HEK293T (cell line): ENCODE measurements at regions not wholly inside any gene's neighbourhood (a gene's known extent, or its start where the extent isn't known, plus 50 kb on each side); places are given as distances from the start of the nearest gene placed in this dataset.

ENCODE experiments used
- CTBP1 ChIP-seq: fragments of 450-650 bp; IDR thresholded peaks from 2 replicates; pipeline ENCODE4 v1.6.1; 2016; ENCODE audit warnings: borderline replicate concordance
- TARDBP ChIP-seq: fragments of 450-650 bp; IDR thresholded peaks from 2 replicates; pipeline ENCODE4 v1.6.1; 2016

DNA sequence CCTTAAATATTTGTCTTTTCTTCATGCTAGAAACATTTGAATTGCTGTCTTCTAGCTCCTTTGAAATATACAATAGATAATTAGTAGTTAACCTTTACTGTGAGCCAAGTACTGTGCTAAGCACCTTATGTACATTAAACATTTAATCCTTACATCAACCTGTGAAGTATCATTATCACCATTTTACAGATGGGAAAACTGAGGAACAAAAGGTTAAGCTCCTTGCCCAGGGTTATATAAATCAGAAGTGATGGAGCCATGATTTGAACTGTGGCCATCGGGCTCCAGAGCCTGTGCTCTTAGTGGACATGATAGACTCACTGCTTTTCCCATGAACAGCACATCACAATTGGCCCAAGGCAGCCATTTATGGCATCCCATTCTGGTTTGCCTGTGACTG lies 140.9 kb downstream of the UNC5CL start:
- TF ChIP-seq CTBP1 (no peak), TARDBP (no peak)
